H1 (cell line): ENCODE measurements at regions not wholly inside any gene's neighbourhood (a gene's known extent, or its start where the extent isn't known, plus 50 kb on each side); places are given as distances from the start of the nearest gene placed in this dataset.
A peak's percentile ranks its signal among the peaks of the same experiment; 100 is the strongest.

Experiments
- CTCF ChIA-PET: fragments of 300-600 bp; sonication (Branson Sonifier 250); formaldehyde crosslinking; loops from one replicate; lab custom pipeline; 2021; ENCODE audit not compliant: partially characterized antibody; lab: Charles Lee
- POLR2A ChIA-PET: fragments of 300-600 bp; sonication (Branson Sonifier 250); formaldehyde crosslinking; loops from one replicate; lab custom pipeline; 2021; ENCODE audit warnings: inconsistent platforms; ENCODE audit not compliant: partially characterized antibody; lab: Charles Lee
- DNase-seq, 2 experiments: peaks; one replicate each; pipeline versions ENCODE4 v3.0.0 to v3.0.0-alpha.2; 2010 to 2022; ENCODE audit warnings: low spot score in 2 of 2, low read depth in 1 of 2, mixed read lengths in 1 of 2
- FAIRE-seq: peaks from 2 replicates; lab custom pipeline; 2011; peaks lifted over from hg19 to GRCh38; lab: Jason Lieb, UNC
- H2AFZ ChIP-seq: 2 replicates; pipeline ENCODE4 v1.8.1; 2012; ENCODE audit warnings: low read length, inconsistent platforms
- H2AK5ac ChIP-seq: 2 replicates; pipeline ENCODE4 v1.6.1; 2013; ENCODE audit warnings: low read depth, low read length
- H2BK120ac ChIP-seq: replicated peaks from 2 replicates; pipeline ENCODE3; 2013; ENCODE audit warnings: low read depth, low read length, inconsistent platforms
- H2BK12ac ChIP-seq: 2 replicates; pipeline ENCODE4 v1.6.1; 2013; ENCODE audit warnings: low read depth, low read length
- H2BK15ac ChIP-seq: 2 replicates; pipeline ENCODE4 v1.6.1; 2013; ENCODE audit warnings: low read length
- H2BK20ac ChIP-seq: 2 replicates; pipeline ENCODE4 v1.6.1; 2013; ENCODE audit warnings: low read length
- H2BK5ac ChIP-seq: 2 replicates; pipeline ENCODE4 v1.6.1; 2013; ENCODE audit warnings: low read depth, low read length
- H3K14ac ChIP-seq: 2 replicates; pipeline ENCODE4 v1.6.1; 2013; ENCODE audit warnings: inconsistent platforms; ENCODE audit not compliant: insufficient read length
- H3K18ac ChIP-seq: 2 replicates; pipeline ENCODE4 v1.6.1; 2013; ENCODE audit warnings: low read length; ENCODE audit errors: extremely low read depth
- H3K23ac ChIP-seq: 2 replicates; pipeline ENCODE4 v1.6.1; 2013; ENCODE audit warnings: inconsistent platforms; ENCODE audit not compliant: insufficient read length
- H3K23me2 ChIP-seq: 2 replicates; pipeline ENCODE4 v1.6.1; 2013; ENCODE audit warnings: low read depth, low read length
- H3K27ac ChIP-seq: 2 replicates; pipeline ENCODE4 v1.6.1; 2011; ENCODE audit warnings: low read depth, low read length, inconsistent platforms
- H3K27me3 ChIP-seq, 4 experiments: replicated peaks in 1 of 4; 1 replicate in 1 of 4; 2 replicates in 3 of 4; pipeline versions ENCODE4 v1.6.1 to v1.8.1; 2011 to 2013; ENCODE audit warnings: low read length in 3 of 4, mild to moderate bottlenecking in 3 of 4, inconsistent platforms in 2 of 4, mixed read lengths in 2 of 4, moderate library complexity in 1 of 4; ENCODE audit not compliant: control insufficient read depth in 3 of 4, insufficient read depth in 3 of 4; ENCODE audit errors: extremely low read depth in 1 of 4
- H3K36me3 ChIP-seq, 4 experiments: 2 replicates each; pipeline versions ENCODE4 v1.6.1 to v1.8.1; 2011 to 2013; ENCODE audit warnings: mild to moderate bottlenecking in 4 of 4, low read length in 3 of 4, moderate library complexity in 2 of 4, control low read depth in 1 of 4, inconsistent platforms in 1 of 4; ENCODE audit not compliant: insufficient read depth in 4 of 4, control insufficient read depth in 2 of 4
- H3K4ac ChIP-seq: replicated peaks from 2 replicates; pipeline ENCODE3; 2013; ENCODE audit warnings: low read length, low read depth, mixed read lengths, inconsistent platforms; ENCODE audit not compliant: insufficient read length
- H3K4me1 ChIP-seq, 4 experiments: replicated peaks in 1 of 4; 1 replicate in 1 of 4; 2 replicates in 3 of 4; pipeline versions ENCODE4 v1.6.1 to v1.8.1; 2011 to 2013; ENCODE audit warnings: low read length in 3 of 4, inconsistent platforms in 2 of 4, mixed read lengths in 1 of 4; ENCODE audit not compliant: insufficient read depth in 4 of 4, control insufficient read depth in 3 of 4
- H3K4me2 ChIP-seq, 2 experiments: 2 replicates each; pipeline versions ENCODE4 v1.6.1 to v1.8.1; 2011 to 2013; ENCODE audit warnings: low read depth in 2 of 2, low read length in 2 of 2, control low read depth in 1 of 2, inconsistent platforms in 1 of 2, mild to moderate bottlenecking in 1 of 2; ENCODE audit not compliant: insufficient read depth in 1 of 2
- H3K4me3 ChIP-seq, 4 experiments: fragments of 200-600, 300-600 bp in 1 of 4; sonication (generic), shearing (Covaris generic), sonication (Bioruptor Twin) in 1 of 4; 2 replicates each; pipeline versions ENCODE4 v1.5.1 to v1.8.1; 2011 to 2016; ENCODE audit warnings: low read length in 4 of 4, low read depth in 3 of 4, control low read depth in 2 of 4, inconsistent platforms in 2 of 4, mild to moderate bottlenecking in 2 of 4, mixed read lengths in 1 of 4, moderate library complexity in 1 of 4; ENCODE audit not compliant: insufficient read depth in 2 of 4; ENCODE audit errors: extremely low read depth in 1 of 4
- H3K56ac ChIP-seq: replicated peaks from 2 replicates; pipeline ENCODE3; 2013; ENCODE audit warnings: low read depth, mild to moderate bottlenecking, mixed read lengths, low read length, inconsistent platforms; ENCODE audit not compliant: insufficient read length
- H3K79me1 ChIP-seq: 2 replicates; pipeline ENCODE4 v1.6.1; 2013; ENCODE audit warnings: low read depth, low read length, control low read depth
- H3K79me2 ChIP-seq, 2 experiments: 2 replicates each; pipeline versions ENCODE4 v1.6.1 to v1.8.1; 2012 to 2013; ENCODE audit warnings: low read length in 2 of 2, mild to moderate bottlenecking in 2 of 2, inconsistent platforms in 1 of 2; ENCODE audit not compliant: insufficient read depth in 2 of 2, control insufficient read depth in 1 of 2
- H3K9ac ChIP-seq, 4 experiments: replicated peaks in 1 of 4; 1 replicate in 1 of 4; 2 replicates in 3 of 4; pipeline versions ENCODE4 v1.6.1 to v1.8.1; 2011 to 2013; ENCODE audit warnings: low read depth in 3 of 4, low read length in 3 of 4, control low read depth in 2 of 4, mild to moderate bottlenecking in 2 of 4, moderate library complexity in 2 of 4, inconsistent platforms in 1 of 4; ENCODE audit errors: extremely low read depth in 1 of 4
- H3K9me3 ChIP-seq, 2 experiments: 2 replicates each; pipeline versions ENCODE4 v1.6.1 to v1.8.1; 2012 to 2013; ENCODE audit warnings: mild to moderate bottlenecking in 2 of 2, moderate library complexity in 2 of 2, control low read depth in 1 of 2, inconsistent platforms in 1 of 2, low read depth in 1 of 2, low read length in 1 of 2, mixed read lengths in 1 of 2; ENCODE audit not compliant: insufficient read depth in 2 of 2
- H4K20me1 ChIP-seq, 2 experiments: replicated peaks in 1 of 2; 2 replicates each; pipeline versions ENCODE3 to v1.8.1; 2011 to 2013; ENCODE audit warnings: inconsistent platforms in 2 of 2, low read length in 2 of 2, mild to moderate bottlenecking in 1 of 2; ENCODE audit not compliant: insufficient read depth in 2 of 2, control insufficient read depth in 1 of 2
- H4K5ac ChIP-seq: 2 replicates; pipeline ENCODE4 v1.6.1; 2013; ENCODE audit warnings: low read length, low read depth, mixed read lengths, inconsistent platforms; ENCODE audit not compliant: insufficient read length
- H4K8ac ChIP-seq: 2 replicates; pipeline ENCODE4 v1.8.0; 2013; ENCODE audit warnings: mild to moderate bottlenecking, moderate library complexity, low read length, inconsistent platforms; ENCODE audit not compliant: insufficient read depth; ENCODE audit errors: extremely low read depth
- H4K91ac ChIP-seq: replicated peaks from 2 replicates; pipeline ENCODE3; 2013; ENCODE audit warnings: low read length, mixed read lengths, inconsistent platforms; ENCODE audit not compliant: insufficient read length
- ASH2L ChIP-seq: fragments of 200-600, 300-600 bp; sonication (generic); IDR thresholded peaks from one replicate; pipeline ENCODE4 v1.7.1; 2017; ENCODE audit warnings: low read length
- BACH1 ChIP-seq: IDR thresholded peaks from 2 replicates; pipeline ENCODE4 v1.6.1; 2012; ENCODE audit warnings: low read length, improper control_type of control experiment
- MAFK ChIP-seq: IDR thresholded peaks from 2 replicates; pipeline ENCODE4 v1.6.1; 2012; ENCODE audit warnings: low read depth, mild to moderate bottlenecking, improper control_type of control experiment, low read length
- WGBS, 2 experiments: shearing (Covaris generic) in 1 of 2; methylation state at CpG; one replicate each; pipeline versions ENCODE4 v1.1.6 to v1.1.7; 2013 to 2015; ENCODE audit warnings: low lambda C conversion rate in 2 of 2, mixed read lengths in 2 of 2, inconsistent platforms in 1 of 2, low coverage in 1 of 2, missing lambda C conversion rate in 1 of 2; ENCODE audit not compliant: insufficient replicate concordance in 2 of 2, insufficient coverage in 1 of 2, insufficient read length in 1 of 2; ENCODE audit errors: extremely low coverage in 1 of 2, missing lambda C conversion rate in 1 of 2; 5-methylcytosine and 5-hydroxymethylcytosine counted together

DNA sequence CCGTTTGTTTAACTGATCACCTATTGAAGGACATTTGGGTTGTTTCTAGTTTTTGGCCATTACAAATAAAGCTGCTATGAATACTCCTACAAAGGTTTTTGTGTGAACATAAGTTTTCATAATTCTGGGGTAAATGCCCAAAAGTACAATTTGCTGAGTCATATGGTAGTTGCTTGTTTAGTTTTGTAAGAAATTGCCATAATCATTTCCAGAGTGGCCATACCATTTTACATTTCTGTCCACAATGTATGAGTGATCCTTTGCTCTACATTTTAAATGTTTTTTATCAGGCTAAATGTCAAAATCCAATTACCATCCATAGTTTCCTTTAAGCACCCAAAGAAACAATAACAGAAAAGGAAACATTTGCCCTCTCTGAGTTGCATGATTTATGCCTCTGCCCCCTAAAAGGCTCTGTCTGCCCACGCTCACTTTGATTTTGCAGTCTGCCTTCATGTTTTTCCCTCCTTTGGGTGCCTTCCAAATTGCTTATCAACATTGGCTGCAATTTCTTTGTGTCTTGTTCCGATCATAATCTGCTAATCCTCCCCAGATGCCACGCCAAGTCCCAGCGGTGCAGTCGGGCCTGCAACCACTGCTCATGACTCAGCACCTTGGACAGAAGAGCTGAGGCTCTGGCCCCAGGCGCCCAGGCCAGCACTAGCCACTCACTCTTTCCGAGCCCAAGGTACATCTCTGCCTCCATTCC, 339.2 kb downstream of the PIK3R1 start:
- Histone ChIP-seq H3K9ac (no peak overlapping the region), H3K4ac (no peak overlapping the region), H2BK20ac (no peak overlapping the region), H4K8ac (no peak overlapping the region), H3K79me1 (no peaks in the 10 kb centered on the region), H3K4me1 (no peaks in the 10 kb centered on the region), H4K91ac (no peak overlapping the region), H3K79me2 (no peaks in the 10 kb centered on the region), H3K9me3 (no peaks in the 10 kb centered on the region), H2AFZ (no peak overlapping the region), H2AK5ac (no peak overlapping the region), H3K4me2 (no peak overlapping the region), H3K27me3 (no peaks in the 10 kb centered on the region), H3K4me3 (no peak overlapping the region), H2BK15ac (no peak overlapping the region), H4K20me1 (no peaks in the 10 kb centered on the region), H3K23ac (no peak overlapping the region), H3K14ac (no peak overlapping the region), H3K36me3 (no peaks in the 10 kb centered on the region; a peak in 1 of 8 replicates), H3K56ac (no peak overlapping the region), H3K27ac (no peak overlapping the region), H2BK5ac (no peak overlapping the region), H3K23me2 (no peaks in the 10 kb centered on the region), H2BK120ac (no peak overlapping the region), H4K5ac (no peak overlapping the region), H3K18ac (no peak overlapping the region), H2BK12ac (no peak overlapping the region)
- ChIA-PET CTCF (no interaction called here), POLR2A (no interaction called here)
- no peak for FAIRE-seq
- DNase-seq, result no peak
- TF ChIP-seq ASH2L, result no peak
- 0 out of 2 replicates have a peak, but pooled peaks have one; percentile 15 for TF ChIP-seq BACH1
- peak; percentile 8 for TF ChIP-seq MAFK
- WGBS, 2 experiments, result 85% methylated on average over 8 of the region's 8 CpGs; no CpG with 5 or more reads in 1 of the 2 experiments
